ENCODE measurements at regions not wholly inside any gene's neighbourhood (a gene's known extent, or its start where the extent isn't known, plus 50 kb on each side); places are given as distances from the start of the nearest gene placed in this dataset.
"Not testable (repeated sequence)": the region's sequence is repeated elsewhere in the genome, so short reads cannot be mapped to it uniquely, and the experiment has no call there.

- TF ChIP-seq, protein P1, sequence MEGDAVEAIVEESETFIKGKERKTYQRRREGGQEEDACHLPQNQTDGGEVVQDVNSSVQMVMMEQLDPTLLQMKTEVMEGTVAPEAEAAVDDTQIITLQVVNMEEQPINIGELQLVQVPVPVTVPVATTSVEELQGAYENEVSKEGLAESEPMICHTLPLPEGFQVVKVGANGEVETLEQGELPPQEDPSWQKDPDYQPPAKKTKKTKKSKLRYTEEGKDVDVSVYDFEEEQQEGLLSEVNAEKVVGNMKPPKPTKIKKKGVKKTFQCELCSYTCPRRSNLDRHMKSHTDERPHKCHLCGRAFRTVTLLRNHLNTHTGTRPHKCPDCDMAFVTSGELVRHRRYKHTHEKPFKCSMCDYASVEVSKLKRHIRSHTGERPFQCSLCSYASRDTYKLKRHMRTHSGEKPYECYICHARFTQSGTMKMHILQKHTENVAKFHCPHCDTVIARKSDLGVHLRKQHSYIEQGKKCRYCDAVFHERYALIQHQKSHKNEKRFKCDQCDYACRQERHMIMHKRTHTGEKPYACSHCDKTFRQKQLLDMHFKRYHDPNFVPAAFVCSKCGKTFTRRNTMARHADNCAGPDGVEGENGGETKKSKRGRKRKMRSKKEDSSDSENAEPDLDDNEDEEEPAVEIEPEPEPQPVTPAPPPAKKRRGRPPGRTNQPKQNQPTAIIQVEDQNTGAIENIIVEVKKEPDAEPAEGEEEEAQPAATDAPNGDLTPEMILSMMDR (conservative IDR thresholded peaks at IDR 0.05; ENCODE audit: low read depth, low read length) = not testable (repeated sequence)
- not testable (repeated sequence) for TF ChIP-seq EZH2 (IDR thresholded peaks at IDR 0.05; ENCODE audit: borderline replicate concordance, low read depth, low read length, poor library complexity, severe bottlenecking)
These were observed 148.5 kb upstream of the NBPF26 start for GRCh38 chr1:120575201-120575600.
